ENCODE measurements at regions not wholly inside any gene's neighbourhood (a gene's known extent, or its start where the extent isn't known, plus 50 kb on each side); places are given as distances from the start of the nearest gene placed in this dataset.

DNA sequence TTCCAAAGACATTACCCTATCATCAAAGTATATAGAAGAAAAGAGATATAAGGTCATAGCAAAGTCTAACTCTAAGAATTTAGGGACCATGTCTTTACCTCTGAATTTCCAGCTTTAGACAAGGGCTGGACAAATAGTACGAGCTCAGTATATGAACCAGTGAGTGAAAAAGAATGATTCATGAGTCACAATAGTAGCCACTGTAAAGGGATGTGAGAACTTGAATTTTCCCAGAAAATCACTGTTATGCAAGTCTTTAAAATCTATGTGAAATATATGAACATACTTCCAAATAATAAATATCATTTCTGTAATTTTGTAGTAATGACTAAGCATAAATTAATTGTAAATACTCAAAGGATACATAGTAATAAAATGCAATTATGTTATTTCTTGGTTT is 305.9 kb upstream of the PRR16 start:
- ChIA-PET POLR2A (no interaction called here), CTCF (no interaction called here)
- Histone ChIP-seq H3K27ac (no peak overlapping the region), H3K9me3 (no peaks in the 10 kb centered on the region), H3K4me3 (no peak overlapping the region), H3K4me1 (peaks cover 9% of the 10 kb centered on the region; the same call in 2 of the 3 replicates), H3K4me2 (no peak overlapping the region)
- no peak for ATAC-seq
- 44% methylated on average over 1 of the region's 1 CpG for WGBS (ENCODE audit: missing lambda C conversion rate)
- DNase-seq (ENCODE audit: low read depth in 1 of 2, low spot score in 1 of 2), result no peak
- no peak for FAIRE-seq
- TF ChIP-seq MAFK (IDR thresholded peaks at IDR 0.05; ENCODE audit: partially characterized antibody), result peak; percentile 31
- no peak for TF ChIP-seq TP53 (CRISPR knock-in tag; IDR thresholded peaks at IDR 0.05)

DNA sequence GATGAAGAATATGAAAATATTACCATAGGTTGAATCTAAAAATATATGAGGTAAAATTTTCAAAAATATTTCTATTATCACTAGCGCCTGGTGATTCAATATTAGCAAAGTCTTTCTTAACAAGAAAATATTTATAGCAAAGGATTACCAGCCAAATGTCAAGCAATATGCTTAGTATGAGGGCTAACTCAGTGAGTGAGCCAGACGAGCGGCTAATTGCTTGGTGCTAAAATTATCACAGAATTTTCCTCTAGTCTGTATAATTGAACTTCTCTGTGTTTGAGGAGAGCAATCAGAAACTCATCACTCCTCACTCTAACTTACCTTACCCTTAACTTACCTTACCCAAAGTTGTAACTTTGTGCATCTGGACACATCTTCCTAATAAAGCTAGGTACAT is 304.9 kb upstream of the PRR16 start:
- Histone ChIP-seq H3K27ac (no peak overlapping the region), H3K4me3 (no peak overlapping the region), H3K4me2 (no peak overlapping the region), H3K9me3 (no peaks in the 10 kb centered on the region), H3K4me1 (peaks cover 9% of the 10 kb centered on the region; the same call in 2 of the 3 replicates)
- DNase-seq (ENCODE audit: low read depth in 1 of 2, low spot score in 1 of 2), result no peak
- ChIA-PET POLR2A (no interaction called here), CTCF (no interaction called here)
- TF ChIP-seq NR3C1 (IDR thresholded peaks at IDR 0.05) (no peak), RNF2 (IDR thresholded peaks at IDR 0.05; ENCODE audit: borderline replicate concordance, low read depth) (no peak), NPAS2 (CRISPR knock-in tag; IDR thresholded peaks at IDR 0.05; ENCODE audit: borderline replicate concordance) (no peak), TP53 (CRISPR knock-in tag; IDR thresholded peaks at IDR 0.05) (no peak), FOSB (CRISPR knock-in tag; IDR thresholded peaks at IDR 0.05) (no peak), HOXB5 (CRISPR knock-in tag; IDR thresholded peaks at IDR 0.05) (no peak), CEBPB (IDR thresholded peaks at IDR 0.05) (no peak), RARB (CRISPR knock-in tag; IDR thresholded peaks at IDR 0.05) (no peak), POLR2AphosphoS2 (conservative IDR thresholded peaks at IDR 0.05; ENCODE audit: low read length) (no peak), EHMT2 (IDR thresholded peaks at IDR 0.05; ENCODE audit: low read depth) (no peak), PHF8 (IDR thresholded peaks at IDR 0.05; ENCODE audit: borderline replicate concordance, low read depth) (no peak), CHD4 (IDR thresholded peaks at IDR 0.05; ENCODE audit: borderline replicate concordance) (no peak), ZSCAN20 (CRISPR knock-in tag; IDR thresholded peaks at IDR 0.05) (no peak), GATA3 (IDR thresholded peaks at IDR 0.05; ENCODE audit: borderline replicate concordance) (no peak), RFX5 (IDR thresholded peaks at IDR 0.05) (no peak), HDAC2 (IDR thresholded peaks at IDR 0.05) (no peak)
- TF ChIP-seq, protein P1, sequence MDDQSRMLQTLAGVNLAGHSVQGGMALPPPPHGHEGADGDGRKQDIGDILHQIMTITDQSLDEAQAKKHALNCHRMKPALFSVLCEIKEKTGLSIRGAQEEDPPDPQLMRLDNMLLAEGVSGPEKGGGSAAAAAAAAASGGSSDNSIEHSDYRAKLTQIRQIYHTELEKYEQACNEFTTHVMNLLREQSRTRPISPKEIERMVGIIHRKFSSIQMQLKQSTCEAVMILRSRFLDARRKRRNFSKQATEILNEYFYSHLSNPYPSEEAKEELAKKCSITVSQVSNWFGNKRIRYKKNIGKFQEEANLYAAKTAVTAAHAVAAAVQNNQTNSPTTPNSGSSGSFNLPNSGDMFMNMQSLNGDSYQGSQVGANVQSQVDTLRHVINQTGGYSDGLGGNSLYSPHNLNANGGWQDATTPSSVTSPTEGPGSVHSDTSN (IDR thresholded peaks at IDR 0.05), result no peak
- TF ChIP-seq, protein P2, sequence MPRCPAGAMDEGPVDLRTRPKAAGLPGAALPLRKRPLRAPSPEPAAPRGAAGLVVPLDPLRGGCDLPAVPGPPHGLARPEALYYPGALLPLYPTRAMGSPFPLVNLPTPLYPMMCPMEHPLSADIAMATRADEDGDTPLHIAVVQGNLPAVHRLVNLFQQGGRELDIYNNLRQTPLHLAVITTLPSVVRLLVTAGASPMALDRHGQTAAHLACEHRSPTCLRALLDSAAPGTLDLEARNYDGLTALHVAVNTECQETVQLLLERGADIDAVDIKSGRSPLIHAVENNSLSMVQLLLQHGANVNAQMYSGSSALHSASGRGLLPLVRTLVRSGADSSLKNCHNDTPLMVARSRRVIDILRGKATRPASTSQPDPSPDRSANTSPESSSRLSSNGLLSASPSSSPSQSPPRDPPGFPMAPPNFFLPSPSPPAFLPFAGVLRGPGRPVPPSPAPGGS (IDR thresholded peaks at IDR 0.05), result no peak
- TF ChIP-seq, protein P3, sequence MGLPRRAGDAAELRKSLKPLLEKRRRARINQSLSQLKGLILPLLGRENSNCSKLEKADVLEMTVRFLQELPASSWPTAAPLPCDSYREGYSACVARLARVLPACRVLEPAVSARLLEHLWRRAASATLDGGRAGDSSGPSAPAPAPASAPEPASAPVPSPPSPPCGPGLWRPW (IDR thresholded peaks at IDR 0.05), result no peak
- no peak for ATAC-seq
- no peak for FAIRE-seq
- WGBS (ENCODE audit: missing lambda C conversion rate), result 81% methylated on average over 3 of the region's 3 CpGs

DNA sequence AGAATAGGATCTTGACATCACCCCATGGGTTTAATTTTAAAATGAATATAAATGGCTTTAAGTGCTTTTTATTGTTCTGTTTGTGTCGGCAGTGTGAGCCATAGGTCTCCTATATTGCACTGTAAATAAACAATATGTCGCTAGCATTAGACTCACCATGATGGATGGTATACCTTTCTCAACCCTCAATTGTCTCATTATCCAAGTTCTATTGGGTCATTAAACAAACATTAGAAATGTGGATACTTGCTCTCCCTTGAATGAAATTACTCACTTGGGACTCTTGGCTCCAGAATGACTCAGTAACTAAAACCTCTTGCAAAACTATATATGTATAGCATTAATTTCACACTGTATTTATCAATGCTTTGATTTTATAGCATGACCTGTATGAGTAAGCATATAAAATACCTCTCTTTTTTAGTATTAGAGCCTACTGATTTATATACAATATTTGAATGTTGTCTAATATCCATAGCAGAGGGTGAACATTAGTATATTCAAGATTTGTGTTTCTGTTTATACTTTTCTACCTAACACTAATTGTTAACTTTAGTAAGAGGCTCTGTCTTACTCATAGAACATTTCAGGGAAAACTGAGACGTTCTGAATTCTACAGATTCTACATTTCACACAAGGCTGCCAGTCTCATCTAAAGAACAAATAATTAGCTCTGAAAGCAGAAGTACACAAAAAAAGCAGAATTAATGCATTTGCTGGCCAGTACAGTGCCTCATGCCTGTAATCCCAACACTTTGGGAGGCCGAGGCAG is 303.8 kb upstream of the PRR16 start:
- Histone ChIP-seq H3K4me1 (peaks cover 9% of the 10 kb centered on the region; the same call in 2 of the 3 replicates), H3K9me3 (no peaks in the 10 kb centered on the region), H3K4me2 (peak overlapping the region; percentile 41), H3K4me3 (no peak overlapping the region), H3K27ac (no peak overlapping the region)
- ChIA-PET CTCF (no interaction called here), POLR2A (no interaction called here)
- ATAC-seq, result peak; percentile 50 to 53; a peak in 4 of 6 replicates
- peak in 1 of 2 experiments; percentile 12 for DNase-seq (ENCODE audit: low read depth in 1 of 2, low spot score in 1 of 2)
- FAIRE-seq, result no peak
- WGBS (ENCODE audit: missing lambda C conversion rate), result 13% methylated on average over 4 of the region's 4 CpGs
- TF ChIP-seq FOSL2 (IDR thresholded peaks at IDR 0.05) (peak; percentile 57), FOSL2 (CRISPR knock-in tag; IDR thresholded peaks at IDR 0.05) (peak; percentile 58; the same call in 1 of the 2 replicates), EP300 (IDR thresholded peaks at IDR 0.05) (0 out of 5 replicates have a peak, but pooled peaks of 1 of the 2 experiments have one; percentile 19), JUN (IDR thresholded peaks at IDR 0.05) (no peak), JUNB (IDR thresholded peaks at IDR 0.05) (peak; percentile 65; the same call in 1 of the 2 replicates), SMC3 (IDR thresholded peaks at IDR 0.05) (no peak), CEBPB (IDR thresholded peaks at IDR 0.05) (peak in 1 of 2 experiments; percentile 63; a peak in 2 of 4 replicates), ZC3H11A (IDR thresholded peaks at IDR 0.05) (no peak), GATA3 (IDR thresholded peaks at IDR 0.05; ENCODE audit: borderline replicate concordance) (peak; percentile 28; the same call in 1 of the 2 replicates), HOXB5 (CRISPR knock-in tag; IDR thresholded peaks at IDR 0.05) (0 out of 2 replicates have a peak, but pooled peaks have one; percentile 41)
- TF ChIP-seq, protein P3 (IDR thresholded peaks at IDR 0.05), result 0 out of 2 replicates have a peak, but pooled peaks have one; percentile 20
- TF ChIP-seq, protein P4, sequence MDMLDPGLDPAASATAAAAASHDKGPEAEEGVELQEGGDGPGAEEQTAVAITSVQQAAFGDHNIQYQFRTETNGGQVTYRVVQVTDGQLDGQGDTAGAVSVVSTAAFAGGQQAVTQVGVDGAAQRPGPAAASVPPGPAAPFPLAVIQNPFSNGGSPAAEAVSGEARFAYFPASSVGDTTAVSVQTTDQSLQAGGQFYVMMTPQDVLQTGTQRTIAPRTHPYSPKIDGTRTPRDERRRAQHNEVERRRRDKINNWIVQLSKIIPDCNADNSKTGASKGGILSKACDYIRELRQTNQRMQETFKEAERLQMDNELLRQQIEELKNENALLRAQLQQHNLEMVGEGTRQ (IDR thresholded peaks at IDR 0.05), result no peak

Measured in A549 (cell line).